ENCODE measurements at regions not wholly inside any gene's neighbourhood (a gene's known extent, or its start where the extent isn't known, plus 50 kb on each side); places are given as distances from the start of the nearest gene placed in this dataset.

GRCh38 chr2:207471261-207471660, 58.5 kb upstream of the CREB1 start:
- no peak overlapping the region for H3K4me3 ChIP-seq (ENCODE audit: low read length)
- no peak for DNase-seq (ENCODE audit: low read depth)
- TF ChIP-seq CTCF (conservative IDR thresholded peaks at IDR 0.05; ENCODE audit: low read length), result no peak

- H3K4me3 ChIP-seq (ENCODE audit: low read length), result no peak overlapping the region
- TF ChIP-seq CTCF (conservative IDR thresholded peaks at IDR 0.05; ENCODE audit: low read length), result no peak
- DNase-seq (ENCODE audit: low read depth), result peak; percentile 34
Observed at GRCh38 chr2:207472343-207473048, 57.3 kb upstream of the CREB1 start.

DNA sequence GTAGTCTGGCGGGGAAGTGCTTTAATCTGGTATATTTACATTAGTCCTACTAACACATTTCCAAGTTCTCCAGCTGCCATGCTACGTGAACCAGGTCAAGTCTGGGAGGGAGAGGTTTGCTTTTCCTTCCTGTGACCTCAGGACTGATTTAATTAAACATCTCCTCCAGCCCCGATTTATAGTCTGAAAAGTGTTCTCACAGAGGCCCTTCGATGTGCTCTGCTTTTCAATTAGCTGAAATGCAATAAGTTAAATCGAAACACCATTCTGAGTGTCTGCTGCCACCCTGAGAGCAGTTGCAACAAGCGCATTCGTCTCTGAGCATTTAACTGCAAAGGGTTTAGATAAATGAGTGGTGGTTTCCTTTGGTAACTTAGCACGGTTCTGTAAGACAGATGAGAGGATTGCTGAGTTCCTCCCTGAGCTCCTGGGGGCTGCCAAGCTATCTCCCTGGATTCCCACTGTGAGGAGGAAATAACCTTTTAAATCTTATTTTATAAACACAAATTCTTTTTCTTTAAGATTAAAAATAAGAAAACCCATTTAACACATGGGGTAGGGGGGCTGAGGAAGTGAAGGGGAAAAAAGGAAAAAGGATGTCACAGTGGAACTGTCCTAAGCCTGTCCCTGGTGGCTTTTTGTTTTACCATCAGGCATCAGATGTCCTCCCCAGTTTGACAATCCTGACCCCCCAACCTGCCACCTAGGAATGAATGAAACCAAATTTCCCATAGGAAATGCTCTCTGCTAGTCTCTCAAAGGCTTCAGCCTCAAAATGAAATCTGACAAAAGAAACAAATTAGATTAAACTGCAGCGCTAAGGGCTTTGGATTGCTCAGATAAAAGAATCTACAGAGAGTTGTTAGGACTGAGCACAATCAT, 56.5 kb upstream of the CREB1 start:
- H3K4me3 ChIP-seq (ENCODE audit: low read length), result no peak overlapping the region
- peak; percentile 85 for DNase-seq (ENCODE audit: low read depth)
- peak; percentile 96 for TF ChIP-seq CTCF (conservative IDR thresholded peaks at IDR 0.05; ENCODE audit: low read length)

GRCh38 chr2:207473931-207474235, 55.9 kb upstream of the CREB1 start:
- TF ChIP-seq CTCF (conservative IDR thresholded peaks at IDR 0.05; ENCODE audit: low read length), result no peak
- peak; percentile 53 for DNase-seq (ENCODE audit: low read depth)
- H3K4me3 ChIP-seq (ENCODE audit: low read length), result no peak overlapping the region

DNA sequence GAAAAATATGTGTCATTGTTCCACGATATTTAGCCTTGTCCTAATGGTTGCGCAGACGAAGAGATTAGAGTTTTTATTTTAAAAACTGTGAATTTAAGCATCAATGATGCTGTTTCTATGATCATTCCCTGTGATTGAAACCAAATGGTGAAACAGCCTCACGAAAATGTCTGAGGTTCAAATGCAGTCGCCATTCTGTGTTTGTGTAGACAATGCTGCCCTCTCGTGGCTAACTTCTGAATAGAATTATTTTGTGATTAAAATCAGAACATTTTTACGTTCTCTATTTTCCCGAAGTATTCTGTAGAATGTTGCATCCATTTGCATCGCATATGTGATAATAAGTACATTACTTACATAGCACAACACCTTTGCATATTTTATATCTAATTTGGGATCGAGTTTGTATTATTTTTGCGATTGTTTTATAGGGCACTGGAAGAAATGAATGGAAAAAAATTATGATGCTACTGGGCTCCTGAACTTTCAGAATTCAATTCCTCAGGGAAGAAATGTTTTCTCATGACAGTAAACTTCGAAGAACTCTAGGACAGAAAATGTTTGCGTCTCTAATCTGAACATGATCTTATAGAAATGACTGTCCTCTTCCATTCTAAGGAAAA, 54.8 kb upstream of the CREB1 start:
- DNase-seq (ENCODE audit: low read depth), result peak; percentile 72
- peak overlapping the region; percentile 19 for H3K4me3 ChIP-seq (ENCODE audit: low read length)
- TF ChIP-seq CTCF (conservative IDR thresholded peaks at IDR 0.05; ENCODE audit: low read length), result peak; percentile 60

GRCh38 chr2:207475546-207475945, 54.2 kb upstream of the CREB1 start:
- H3K4me3 ChIP-seq (ENCODE audit: low read length), result no peak overlapping the region
- DNase-seq (ENCODE audit: low read depth), result no peak
- no peak for TF ChIP-seq CTCF (conservative IDR thresholded peaks at IDR 0.05; ENCODE audit: low read length)
